Caco-2 (cell line): ENCODE measurements at regions not wholly inside any gene's neighbourhood (a gene's known extent, or its start where the extent isn't known, plus 50 kb on each side); places are given as distances from the start of the nearest gene placed in this dataset.

Experiments used
- BruUV-seq: library from RNA; stranded (reverse); fragments of 400-500 nt; replicated peaks from 2 replicates; lab custom pipeline; 2021; lab: Mats Ljungman, UMichigan
- CTCF ChIA-PET: fragments of 300-600 bp; sonication (Branson Sonifier 250); formaldehyde crosslinking; loops from one replicate; lab custom pipeline; 2022; ENCODE audit warnings: antibody characterized with exemption; lab: Charles Lee
- POLR2A ChIA-PET: fragments of 300-600 bp; sonication (Branson Sonifier 250); formaldehyde crosslinking; loops from one replicate; lab custom pipeline; 2022; ENCODE audit warnings: antibody characterized with exemption; lab: Charles Lee
- DNase-seq, 2 experiments: peaks; one replicate each; pipeline versions ENCODE4 v3.0.0 to v3.0.0-alpha.2; 2020 to 2022
- H3K27me3 ChIP-seq: replicated peaks from 2 replicates; pipeline ENCODE4 v1.6.0; 2011; ENCODE audit warnings: low read length; ENCODE audit not compliant: control insufficient read depth, insufficient read depth
- H3K36me3 ChIP-seq: 2 replicates; pipeline ENCODE4 v1.5.1; 2011; ENCODE audit warnings: low read length; ENCODE audit not compliant: control insufficient read depth, insufficient read depth
- H3K4me1 ChIP-seq: fragments of 250-450 bp; sonication (Bioruptor Pico); 2 replicates; pipeline ENCODE4 v1.5.1; 2020; ENCODE audit warnings: mild to moderate bottlenecking
- H3K4me3 ChIP-seq: 2 replicates; pipeline ENCODE4 v1.5.1; 2011; ENCODE audit warnings: low read depth, mild to moderate bottlenecking, control low read depth, low read length
- H3K9me3 ChIP-seq: fragments of 250-450 bp; sonication (Bioruptor Pico); 2 replicates; pipeline ENCODE4 v1.5.1; 2020; ENCODE audit warnings: mild to moderate bottlenecking, moderate library complexity
- H3K27ac Mint-ChIP-seq: one replicate; pipeline ENCODE4 v1.8.0; 2022; ENCODE audit warnings: mixed read lengths; ENCODE audit not compliant: unreplicated experiment
- H3K27me3 Mint-ChIP-seq: one replicate; pipeline ENCODE4 v1.8.0; 2022; ENCODE audit warnings: mixed read lengths; ENCODE audit not compliant: insufficient read depth, unreplicated experiment
- H3K36me3 Mint-ChIP-seq: one replicate; pipeline ENCODE4 v1.8.0; 2022; ENCODE audit warnings: mild to moderate bottlenecking, mixed read lengths; ENCODE audit not compliant: insufficient read depth, unreplicated experiment
- H3K4me1 Mint-ChIP-seq: one replicate; pipeline ENCODE4 v1.8.0; 2022; ENCODE audit warnings: low read depth, mixed read lengths; ENCODE audit not compliant: unreplicated experiment
- H3K4me3 Mint-ChIP-seq: one replicate; pipeline ENCODE4 v1.8.0; 2022; ENCODE audit warnings: mild to moderate bottlenecking, moderate library complexity, mixed read lengths; ENCODE audit not compliant: unreplicated experiment
- H3K9me3 Mint-ChIP-seq: one replicate; pipeline ENCODE4 v1.8.0; 2022; ENCODE audit warnings: mixed read lengths; ENCODE audit not compliant: unreplicated experiment
- intact Hi-C: fragments of 100-400 bp; cut with micrococcal nuclease; formaldehyde crosslinking; loops from one replicate; pipeline ENCODE4 v1.10.0; 2022; ENCODE audit not compliant: unreplicated experiment
- TF ChIP-seq, protein P1 (sequence below), 2 experiments: fragments of 200-600 bp in 1 of 2; IDR thresholded peaks; 1 replicate in 1 of 2; 2 replicates in 1 of 2; pipeline versions ENCODE4 v1.5.1 to v1.8.0; 2011 to 2022; ENCODE audit warnings: antibody characterized with exemption in 1 of 2, control low read depth in 1 of 2, inconsistent platforms in 1 of 2, low read depth in 1 of 2, low read length in 1 of 2, mild to moderate bottlenecking in 1 of 2, moderate library complexity in 1 of 2; ENCODE audit not compliant: insufficient read depth in 1 of 2, severe bottlenecking in 1 of 2, unreplicated experiment in 1 of 2

DNA sequence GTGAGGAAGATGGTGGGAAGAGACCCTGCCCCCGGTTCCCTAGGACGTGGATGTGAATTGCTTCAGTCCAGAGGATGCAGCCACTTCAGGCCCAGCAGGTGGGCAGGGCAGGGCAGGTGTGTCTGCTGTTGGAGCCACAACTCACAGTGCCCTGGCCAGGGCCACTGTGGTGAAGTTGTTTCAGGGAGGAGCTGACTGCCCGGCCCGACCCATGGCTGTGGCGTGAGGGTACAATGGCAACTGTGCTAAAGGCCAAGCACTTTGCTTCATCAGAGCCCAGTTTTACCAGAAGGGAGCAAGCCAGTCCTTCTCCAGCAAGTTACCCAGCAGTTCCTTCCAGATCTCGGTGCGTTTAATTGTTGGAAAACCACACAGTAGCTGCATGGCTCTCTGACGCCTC lies 1174.4 kb downstream of the BRD1 start:
- BruUV-seq, result no TSS peak
- intact Hi-C loops, result no loop called here
- no peak overlapping the region for H3K27ac Mint-ChIP-seq
- no peak overlapping the region for H3K4me3 Mint-ChIP-seq
- ChIA-PET CTCF (no interaction called here), POLR2A (no interaction called here)
- no peak for DNase-seq
- Histone ChIP-seq H3K36me3 (no peaks in the 10 kb centered on the region), H3K4me3 (no peak overlapping the region), H3K4me1 (no peaks in the 10 kb centered on the region), H3K27me3 (no peaks in the 10 kb centered on the region), H3K9me3 (no peaks in the 10 kb centered on the region)
- H3K4me1 Mint-ChIP-seq, result no peaks in the 10 kb centered on the region
- H3K36me3 Mint-ChIP-seq, result no peaks in the 10 kb centered on the region
- H3K27me3 Mint-ChIP-seq, result no peaks in the 10 kb centered on the region
- H3K9me3 Mint-ChIP-seq, result no peaks in the 10 kb centered on the region
- TF ChIP-seq, protein P1, sequence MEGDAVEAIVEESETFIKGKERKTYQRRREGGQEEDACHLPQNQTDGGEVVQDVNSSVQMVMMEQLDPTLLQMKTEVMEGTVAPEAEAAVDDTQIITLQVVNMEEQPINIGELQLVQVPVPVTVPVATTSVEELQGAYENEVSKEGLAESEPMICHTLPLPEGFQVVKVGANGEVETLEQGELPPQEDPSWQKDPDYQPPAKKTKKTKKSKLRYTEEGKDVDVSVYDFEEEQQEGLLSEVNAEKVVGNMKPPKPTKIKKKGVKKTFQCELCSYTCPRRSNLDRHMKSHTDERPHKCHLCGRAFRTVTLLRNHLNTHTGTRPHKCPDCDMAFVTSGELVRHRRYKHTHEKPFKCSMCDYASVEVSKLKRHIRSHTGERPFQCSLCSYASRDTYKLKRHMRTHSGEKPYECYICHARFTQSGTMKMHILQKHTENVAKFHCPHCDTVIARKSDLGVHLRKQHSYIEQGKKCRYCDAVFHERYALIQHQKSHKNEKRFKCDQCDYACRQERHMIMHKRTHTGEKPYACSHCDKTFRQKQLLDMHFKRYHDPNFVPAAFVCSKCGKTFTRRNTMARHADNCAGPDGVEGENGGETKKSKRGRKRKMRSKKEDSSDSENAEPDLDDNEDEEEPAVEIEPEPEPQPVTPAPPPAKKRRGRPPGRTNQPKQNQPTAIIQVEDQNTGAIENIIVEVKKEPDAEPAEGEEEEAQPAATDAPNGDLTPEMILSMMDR (IDR thresholded peaks at IDR 0.05; ENCODE audit: insufficient read depth in 1 of 2, low read depth in 1 of 2, low read length in 1 of 2, severe bottlenecking in 1 of 2, unreplicated experiment in 1 of 2), result no peak

DNA sequence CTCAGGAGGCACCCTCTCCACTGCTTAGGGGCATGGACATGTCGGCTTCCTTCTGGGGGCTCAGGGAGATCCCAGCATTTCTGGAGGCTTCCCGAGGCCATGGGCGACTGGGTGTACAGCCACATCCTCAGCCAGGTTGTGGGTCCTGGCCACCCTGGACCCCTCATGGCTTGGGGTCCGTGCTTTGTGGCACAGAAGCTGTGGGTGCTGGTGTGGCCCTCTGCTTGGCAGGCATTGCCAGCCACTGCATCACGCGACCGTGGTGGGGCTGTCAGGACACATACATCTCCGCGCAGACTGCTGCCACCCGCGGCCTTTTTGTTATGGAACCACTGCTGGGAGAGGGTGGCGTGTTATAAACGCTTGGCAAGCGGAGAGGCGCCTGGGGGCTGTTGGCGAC lies 1174.9 kb downstream of the BRD1 start:
- TF ChIP-seq, protein P1 (IDR thresholded peaks at IDR 0.05; ENCODE audit: insufficient read depth in 1 of 2, low read depth in 1 of 2, low read length in 1 of 2, severe bottlenecking in 1 of 2, unreplicated experiment in 1 of 2), result no peak
- no peaks in the 10 kb centered on the region for H3K27me3 ChIP-seq
- BruUV-seq, result no TSS peak
- H3K9me3 ChIP-seq, result no peaks in the 10 kb centered on the region
- H3K36me3 ChIP-seq, result no peaks in the 10 kb centered on the region
- Mint-ChIP-seq H3K36me3 (no peaks in the 10 kb centered on the region), H3K27ac (no peak overlapping the region), H3K4me3 (no peak overlapping the region), H3K4me1 (no peaks in the 10 kb centered on the region), H3K27me3 (no peaks in the 10 kb centered on the region), H3K9me3 (no peaks in the 10 kb centered on the region)
- H3K4me3 ChIP-seq, result no peak overlapping the region
- intact Hi-C loops, result no loop called here
- ChIA-PET CTCF (no interaction called here), POLR2A (no interaction called here)
- DNase-seq, result no peak
- no peaks in the 10 kb centered on the region for H3K4me1 ChIP-seq

DNA sequence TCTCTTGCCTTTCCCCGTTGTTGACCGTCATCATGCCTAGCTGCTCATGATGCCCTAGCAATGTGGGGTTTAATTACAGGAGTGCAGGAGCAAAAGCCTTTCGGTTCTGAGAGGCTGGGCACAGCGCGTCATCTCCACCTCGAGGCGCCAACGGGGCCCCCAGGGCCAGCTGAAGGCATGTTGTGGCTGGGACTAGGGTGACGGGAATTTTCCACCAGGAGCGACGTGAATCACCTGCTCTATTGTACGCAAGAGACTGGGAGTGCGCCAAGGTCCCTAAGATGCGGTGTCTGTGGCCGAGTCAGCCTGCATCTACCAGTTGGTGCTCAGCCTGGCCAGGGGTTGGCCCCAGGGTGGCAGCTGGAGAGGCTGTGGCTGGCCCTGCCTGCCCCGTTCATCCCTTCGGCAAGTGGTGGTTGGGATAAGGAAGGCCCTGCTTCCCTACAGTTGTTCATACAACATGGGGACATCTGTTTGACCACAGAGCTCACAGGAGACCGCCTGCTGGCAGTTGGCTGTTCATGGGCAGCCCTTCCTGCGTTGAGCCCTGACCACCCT lies 1175.6 kb downstream of the BRD1 start:
- H3K36me3 Mint-ChIP-seq, result no peaks in the 10 kb centered on the region
- intact Hi-C loops, result no loop called here
- Histone ChIP-seq H3K27me3 (no peaks in the 10 kb centered on the region), H3K4me1 (no peaks in the 10 kb centered on the region), H3K9me3 (no peaks in the 10 kb centered on the region), H3K36me3 (no peaks in the 10 kb centered on the region), H3K4me3 (no peak overlapping the region)
- H3K4me1 Mint-ChIP-seq, result no peaks in the 10 kb centered on the region
- TF ChIP-seq, protein P1 (IDR thresholded peaks at IDR 0.05; ENCODE audit: insufficient read depth in 1 of 2, low read depth in 1 of 2, low read length in 1 of 2, severe bottlenecking in 1 of 2, unreplicated experiment in 1 of 2), result no peak
- no TSS peak for BruUV-seq
- no peaks in the 10 kb centered on the region for H3K27me3 Mint-ChIP-seq
- no peak for DNase-seq
- H3K27ac Mint-ChIP-seq, result no peak overlapping the region
- ChIA-PET POLR2A (no interaction called here), CTCF (no interaction called here)
- no peak overlapping the region for H3K4me3 Mint-ChIP-seq
- H3K9me3 Mint-ChIP-seq, result no peaks in the 10 kb centered on the region
